ENCODE measurements at regions not wholly inside any gene's neighbourhood (a gene's known extent, or its start where the extent isn't known, plus 50 kb on each side); places are given as distances from the start of the nearest gene placed in this dataset.

DNA sequence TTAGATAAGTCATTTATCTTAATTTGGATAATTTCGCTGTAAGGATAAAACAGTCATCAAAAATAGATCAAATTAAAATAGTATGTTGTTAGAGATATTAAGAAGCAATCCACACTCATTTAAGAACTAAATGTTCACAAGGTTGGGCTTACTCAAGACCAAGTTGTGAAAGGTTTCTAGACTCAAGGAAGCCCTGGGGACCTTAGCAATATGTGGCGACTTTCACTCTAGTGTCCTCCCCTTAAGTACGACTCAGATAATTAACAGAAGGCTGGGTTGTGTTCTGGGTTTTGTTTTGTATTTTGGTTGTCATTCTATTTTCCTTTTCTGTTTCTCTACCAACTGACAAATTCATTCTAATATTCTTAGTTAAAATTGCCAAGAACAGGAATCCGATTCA is 1008.0 kb downstream of the PCDH9 start:
- H3K9ac ChIP-seq (ENCODE audit: insufficient read depth, low read depth, low read length): no peak overlapping the region
- no peaks in the 10 kb centered on the region for H3K4me1 ChIP-seq (ENCODE audit: insufficient read depth, low read length)
- no peak overlapping the region for H2AFZ ChIP-seq (ENCODE audit: low read length)
- FAIRE-seq (no peak), DNase-seq (ENCODE audit: low spot score) (no peak), ATAC-seq (no peak)
- TF ChIP-seq ZSCAN12 (CRISPR knock-in tag; IDR thresholded peaks at IDR 0.05) (no peak), ZNF17 (CRISPR knock-in tag; IDR thresholded peaks at IDR 0.05) (no peak), ZNF773 (CRISPR knock-in tag; IDR thresholded peaks at IDR 0.05; ENCODE audit: borderline replicate concordance) (no peak), HMGA1 (CRISPR knock-in tag; conservative IDR thresholded peaks at IDR 0.05) (no peak), KLF9 (CRISPR knock-in tag; IDR thresholded peaks at IDR 0.05; ENCODE audit: low read depth) (no peak), ZNF367 (CRISPR knock-in tag; IDR thresholded peaks at IDR 0.05; ENCODE audit: borderline replicate concordance) (no peak), ZNF20 (CRISPR knock-in tag; IDR thresholded peaks at IDR 0.05) (no peak), ZNF761 (CRISPR knock-in tag; conservative IDR thresholded peaks at IDR 0.05) (no peak), CBFB (CRISPR knock-in tag; IDR thresholded peaks at IDR 0.05) (no peak), GATA4 (IDR thresholded peaks at IDR 0.05; ENCODE audit: borderline replicate concordance, low read depth) (no peak), KLF15 (CRISPR knock-in tag; IDR thresholded peaks at IDR 0.05; ENCODE audit: borderline replicate concordance) (no peak), TAF1 (CRISPR knock-in tag; IDR thresholded peaks at IDR 0.05) (no peak), NKX3-1 (CRISPR knock-in tag; IDR thresholded peaks at IDR 0.05) (no peak), CSRNP1 (CRISPR knock-in tag; IDR thresholded peaks at IDR 0.05) (no peak)
- CTCF ChIA-PET (ENCODE audit: low intra/inter-chr PET ratio, low total read pairs): no interaction called here
- BruUV-seq (replicated peaks): no TSS peak
- POLR2A ChIA-PET: no interaction called here
- H3K9me3 ChIP-seq (ENCODE audit: low read length): peaks cover 14% of the 10 kb centered on the region; the same call in 1 of the 2 replicates
- H3K4me3 ChIP-seq (replicated peaks in 1 of 3; ENCODE audit: insufficient read depth in 1 of 3, low read depth in 2 of 3, low read length in 3 of 3): no peak overlapping the region
- H3K79me2 ChIP-seq (ENCODE audit: insufficient read depth, low read length): no peaks in the 10 kb centered on the region
- H4K20me1 ChIP-seq (ENCODE audit: insufficient read depth, low read length): no peaks in the 10 kb centered on the region
- no peaks in the 10 kb centered on the region for H3K36me3 ChIP-seq (replicated peaks in 1 of 2; ENCODE audit: control insufficient read depth in 1 of 2, insufficient read depth in 2 of 2, low read length in 2 of 2)
- in situ Hi-C loops (cut with HindIII; ENCODE audit: extremely low pct_ligation_motif_present, low pct_unique_long_range_greater_than_20kb) (no loop called here), intact Hi-C loops (cut with micrococcal nuclease; ENCODE audit: unreplicated experiment) (no loop called here)
- H3K4me2 ChIP-seq (ENCODE audit: low read depth, low read length): no peak overlapping the region
- no peak overlapping the region for H3K27ac ChIP-seq (ENCODE audit: extremely low read length, insufficient read depth, low read length)
- H3K27me3 ChIP-seq (ENCODE audit: control insufficient read depth in 1 of 2, insufficient read depth in 2 of 2, low read length in 2 of 2): no peaks in the 10 kb centered on the region
- 0% methylated on average over 4 of the region's 4 CpGs for WGBS (ENCODE audit: low lambda C conversion rate)
